ENCODE measurements at regions not wholly inside any gene's neighbourhood (a gene's known extent, or its start where the extent isn't known, plus 50 kb on each side); places are given as distances from the start of the nearest gene placed in this dataset.

DNA sequence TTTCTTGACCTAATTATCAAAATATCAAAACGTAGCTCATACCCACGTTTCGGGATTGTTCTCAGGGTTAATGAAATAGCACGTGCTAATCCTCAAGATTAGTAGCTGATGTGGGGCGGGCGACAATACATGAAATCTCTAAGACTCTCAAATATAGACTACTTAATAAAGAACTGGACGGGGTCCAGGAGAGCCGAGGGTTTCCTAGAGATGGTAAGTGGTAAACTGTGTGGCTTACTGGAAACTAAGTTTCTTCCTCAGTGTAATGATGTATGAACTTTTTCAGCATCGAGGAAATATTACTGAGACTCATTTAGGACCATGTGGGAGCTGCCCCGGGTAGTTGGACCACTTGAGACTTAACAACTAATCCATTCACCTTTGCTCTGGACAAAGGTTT lies 453.3 kb upstream of the SALL3 start:
- no peak for TF ChIP-seq POLR2A (IDR thresholded peaks at IDR 0.05)
- no peak for TF ChIP-seq POLR2AphosphoS5 (IDR thresholded peaks at IDR 0.05; ENCODE audit: insufficient read depth in 1 of 2, low read depth in 1 of 2)

Data from vagina (tissue), 2 donors.